GM10248 (cell line): ENCODE measurements at regions not wholly inside any gene's neighbourhood (a gene's known extent, or its start where the extent isn't known, plus 50 kb on each side); places are given as distances from the start of the nearest gene placed in this dataset.

ENCODE experiments used
- CTCF ChIA-PET: fragments of 300-600 bp; sonication (Branson Sonifier 250); formaldehyde crosslinking; extraction: SDS; loops from one replicate; lab custom pipeline; 2021; ENCODE audit warnings: antibody characterized with exemption; lab: Yijun Ruan, JAX
- POLR2A ChIA-PET: fragments of 350-650 bp; sonication (Branson Sonifier 250); formaldehyde crosslinking; extraction: SDS; loops from one replicate; lab custom pipeline; 2020; ENCODE audit warnings: antibody characterized with exemption; lab: Yijun Ruan, JAX
- DNase-seq: peaks from one replicate; pipeline ENCODE4 v3.0.0; 2012; ENCODE audit errors: extremely low spot score
- TF ChIP-seq, protein P1 (sequence below): IDR thresholded peaks from 2 replicates; pipeline ENCODE4 v1.5.1; 2012; ENCODE audit warnings: mild to moderate bottlenecking, low read depth; ENCODE audit errors: extremely low read depth, missing control alignments, control extremely low read depth

GRCh38 chr6:2439082-2439481, 193.7 kb upstream of the GMDS start:
- TF ChIP-seq, protein P1, sequence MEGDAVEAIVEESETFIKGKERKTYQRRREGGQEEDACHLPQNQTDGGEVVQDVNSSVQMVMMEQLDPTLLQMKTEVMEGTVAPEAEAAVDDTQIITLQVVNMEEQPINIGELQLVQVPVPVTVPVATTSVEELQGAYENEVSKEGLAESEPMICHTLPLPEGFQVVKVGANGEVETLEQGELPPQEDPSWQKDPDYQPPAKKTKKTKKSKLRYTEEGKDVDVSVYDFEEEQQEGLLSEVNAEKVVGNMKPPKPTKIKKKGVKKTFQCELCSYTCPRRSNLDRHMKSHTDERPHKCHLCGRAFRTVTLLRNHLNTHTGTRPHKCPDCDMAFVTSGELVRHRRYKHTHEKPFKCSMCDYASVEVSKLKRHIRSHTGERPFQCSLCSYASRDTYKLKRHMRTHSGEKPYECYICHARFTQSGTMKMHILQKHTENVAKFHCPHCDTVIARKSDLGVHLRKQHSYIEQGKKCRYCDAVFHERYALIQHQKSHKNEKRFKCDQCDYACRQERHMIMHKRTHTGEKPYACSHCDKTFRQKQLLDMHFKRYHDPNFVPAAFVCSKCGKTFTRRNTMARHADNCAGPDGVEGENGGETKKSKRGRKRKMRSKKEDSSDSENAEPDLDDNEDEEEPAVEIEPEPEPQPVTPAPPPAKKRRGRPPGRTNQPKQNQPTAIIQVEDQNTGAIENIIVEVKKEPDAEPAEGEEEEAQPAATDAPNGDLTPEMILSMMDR, result no peak
- DNase-seq, result no peak
- ChIA-PET CTCF (interaction anchor here (1.1 kb wide), 1 partner anchor 10 kb away, joined by 3 read pairs; no protein-coding TSS in a partner anchor), POLR2A (no interaction called here)

DNA sequence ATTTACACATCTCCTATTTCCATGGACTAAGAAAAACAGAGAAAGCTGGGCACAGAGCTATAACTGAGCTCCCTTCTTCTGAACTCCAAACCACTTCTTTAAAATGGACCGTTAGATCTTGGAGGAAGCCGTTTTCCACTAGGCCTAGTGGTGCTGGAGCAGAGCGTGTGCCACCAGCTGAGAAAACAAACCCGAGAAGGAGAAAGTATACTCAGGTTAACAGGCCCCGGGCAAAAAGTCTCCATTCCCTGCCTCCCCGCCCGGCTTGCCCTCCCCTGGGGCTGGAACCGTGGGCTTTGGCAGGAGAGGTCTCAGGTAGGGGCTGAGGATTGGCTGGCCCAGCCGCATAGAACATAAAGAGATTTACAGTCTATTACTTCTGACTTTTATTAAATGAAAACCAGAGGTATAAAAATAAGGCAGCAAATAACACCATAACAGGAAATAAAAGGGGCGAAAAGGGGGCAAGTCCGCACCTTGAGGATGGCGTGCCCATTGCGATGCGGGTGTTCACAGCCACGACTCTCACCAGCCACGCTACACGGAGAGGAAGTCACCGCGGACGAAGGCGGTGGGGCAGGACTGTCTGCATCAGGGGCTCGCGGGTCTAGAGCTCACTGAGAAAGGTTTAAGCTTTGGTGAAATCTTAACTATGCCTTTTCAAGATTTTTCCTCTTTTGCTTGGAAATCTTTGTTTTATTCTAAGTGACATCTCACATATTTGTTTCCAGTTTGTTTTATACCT, 191.2 kb upstream of the GMDS start:
- POLR2A ChIA-PET, result no interaction called here
- TF ChIP-seq, protein P1, result no peak
- no peak for DNase-seq
- CTCF ChIA-PET, result interaction anchor here (0.9 to 4.0 kb wide), 3 partner anchors 12 to 840 kb away, joined by 3 to 20 read pairs (median 3); no protein-coding TSS in a partner anchor

DNA sequence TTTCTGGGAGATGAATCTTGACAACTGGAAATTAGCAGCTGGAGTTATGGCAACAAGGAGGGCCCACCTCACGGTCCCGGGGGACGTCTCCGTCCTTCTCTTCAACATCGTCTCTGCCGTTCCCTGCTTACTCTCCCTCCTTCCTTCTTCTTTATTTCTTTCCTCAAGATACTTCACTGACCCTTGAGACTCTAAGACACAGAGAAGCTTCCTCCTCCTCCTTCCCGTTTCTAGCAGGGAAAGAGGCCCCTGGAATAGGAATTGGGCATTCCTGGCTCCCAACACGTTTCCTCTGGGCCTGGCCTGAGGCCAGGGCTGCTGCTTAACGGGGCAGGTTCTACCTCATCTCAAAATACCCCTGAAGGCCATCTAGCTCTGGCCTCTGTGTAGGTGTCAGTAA, 189.9 kb upstream of the GMDS start:
- CTCF ChIA-PET, result interaction anchor here (0.9 to 4.0 kb wide), 4 partner anchors 13 to 839 kb away, joined by 3 to 20 read pairs (median 3); no protein-coding TSS in a partner anchor
- TF ChIP-seq, protein P1, result no peak
- DNase-seq, result no peak
- POLR2A ChIA-PET, result no interaction called here

- no peak for DNase-seq
- TF ChIP-seq, protein P1, result no peak
- ChIA-PET POLR2A (no interaction called here), CTCF (interaction anchor here (0.9 to 4.0 kb wide), 2 partner anchors 13 to 227 kb away, joined by 3 to 20 read pairs; no protein-coding TSS in a partner anchor)
Measured at GRCh38 chr6:2434912-2435311, 189.5 kb upstream of the GMDS start.

GRCh38 chr6:2434116-2434515, 188.7 kb upstream of the GMDS start:
- CTCF ChIA-PET, result no interaction called here
- POLR2A ChIA-PET, result no interaction called here
- DNase-seq, result no peak
- TF ChIP-seq, protein P1, result no peak

DNA sequence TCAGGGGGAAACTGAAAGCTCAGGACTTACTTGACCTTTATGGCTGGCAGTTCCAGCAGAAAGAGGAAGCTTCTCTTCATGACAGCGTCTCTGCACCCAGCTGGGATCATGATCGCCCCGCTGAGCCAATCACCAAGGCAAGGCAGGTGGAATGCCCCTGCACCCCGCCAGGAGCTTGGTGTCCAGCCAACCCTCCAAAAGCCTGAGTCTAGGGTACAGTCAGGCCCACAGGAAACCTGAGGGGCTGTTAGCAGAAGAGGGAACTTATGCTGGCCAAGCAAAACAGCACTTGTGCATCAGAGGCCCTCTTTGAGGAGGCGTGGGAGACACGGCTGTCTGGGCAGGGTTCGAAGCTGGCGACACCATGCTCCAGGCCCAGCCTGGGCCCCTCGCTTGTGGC, 188.3 kb upstream of the GMDS start:
- DNase-seq, result no peak
- ChIA-PET POLR2A (no interaction called here), CTCF (no interaction called here)
- TF ChIP-seq, protein P1, result no peak
